ENCODE measurements at regions not wholly inside any gene's neighbourhood (a gene's known extent, or its start where the extent isn't known, plus 50 kb on each side); places are given as distances from the start of the nearest gene placed in this dataset.

- no peaks in the 10 kb centered on the region for H3K79me2 ChIP-seq (ENCODE audit: insufficient read depth)
- H3K36me3 ChIP-seq (replicated peaks in 1 of 2; ENCODE audit: control insufficient read depth in 1 of 2, insufficient read depth in 2 of 2, low read length in 1 of 2): no peaks in the 10 kb centered on the region
- no peak overlapping the region for H3K4me3 ChIP-seq (ENCODE audit: low read depth in 2 of 2, low read length in 1 of 2)
- H3K27ac ChIP-seq (ENCODE audit: low read depth in 2 of 2, low read length in 1 of 2): no peak overlapping the region
- no peak overlapping the region for H3K4me2 ChIP-seq
- CTCF ChIA-PET: no interaction called here
- H3K9me3 ChIP-seq: no peaks in the 10 kb centered on the region
- H3K27me3 ChIP-seq (ENCODE audit: insufficient read depth): no peaks in the 10 kb centered on the region
- no peaks in the 10 kb centered on the region for H3K4me1 ChIP-seq (ENCODE audit: control insufficient read depth in 1 of 2, insufficient read depth in 2 of 2, low read depth in 1 of 2, low read length in 1 of 2)
- TF ChIP-seq NFIC (IDR thresholded peaks at IDR 0.05; ENCODE audit: borderline replicate concordance): no peak
- no peak for TF ChIP-seq FOXM1 (IDR thresholded peaks at IDR 0.05; ENCODE audit: low read depth)
- TF ChIP-seq TAF1 (IDR thresholded peaks at IDR 0.05; ENCODE audit: borderline replicate concordance, low read depth, low read length): no peak
- no peak for TF ChIP-seq USF1 (IDR thresholded peaks at IDR 0.05; ENCODE audit: borderline replicate concordance, low read depth)
- no peak for TF ChIP-seq TCF12 (IDR thresholded peaks at IDR 0.05)
- H2AFZ ChIP-seq (ENCODE audit: low read depth): no peak overlapping the region
- H3K9me2 ChIP-seq: no peaks in the 10 kb centered on the region
- DNase-seq: no peak
- no peaks in the 10 kb centered on the region for H3F3A ChIP-seq (replicated peaks; ENCODE audit: insufficient read depth)
- POLR2A ChIA-PET: no interaction called here
- no peak overlapping the region for H3K9ac ChIP-seq
- H4K20me1 ChIP-seq (ENCODE audit: insufficient read depth): no peaks in the 10 kb centered on the region
Observed at GRCh38 chr2:128925631-128926030, 607.0 kb upstream of the HS6ST1 start.

- Histone ChIP-seq H4K20me1 (ENCODE audit: insufficient read depth) (no peaks in the 10 kb centered on the region), H3K4me2 (no peak overlapping the region), H3K9me2 (no peaks in the 10 kb centered on the region), H3K9ac (no peak overlapping the region), H3F3A (replicated peaks; ENCODE audit: insufficient read depth) (no peaks in the 10 kb centered on the region), H3K9me3 (no peaks in the 10 kb centered on the region; the same call in 1 of the 2 replicates), H3K36me3 (replicated peaks in 1 of 2; ENCODE audit: control insufficient read depth in 1 of 2, insufficient read depth in 2 of 2, low read length in 1 of 2) (no peaks in the 10 kb centered on the region), H3K27ac (ENCODE audit: low read depth in 2 of 2, low read length in 1 of 2) (no peak overlapping the region), H2AFZ (ENCODE audit: low read depth) (no peak overlapping the region), H3K79me2 (ENCODE audit: insufficient read depth) (no peaks in the 10 kb centered on the region), H3K27me3 (ENCODE audit: insufficient read depth) (no peaks in the 10 kb centered on the region), H3K4me3 (ENCODE audit: low read depth in 2 of 2, low read length in 1 of 2) (no peak overlapping the region), H3K4me1 (ENCODE audit: control insufficient read depth in 1 of 2, insufficient read depth in 2 of 2, low read depth in 1 of 2, low read length in 1 of 2) (no peaks in the 10 kb centered on the region)
- CTCF ChIA-PET: no interaction called here
- POLR2A ChIA-PET: no interaction called here
- 7% methylated on average over 1 of the region's 1 CpG for WGBS (ENCODE audit: low lambda C conversion rate)
- no peak for DNase-seq
- TF ChIP-seq MAX (IDR thresholded peaks at IDR 0.05; ENCODE audit: low read depth) (no peak), GATA2 (CRISPR knock-in tag; IDR thresholded peaks at IDR 0.05) (no peak)
- TF ChIP-seq, protein P1, sequence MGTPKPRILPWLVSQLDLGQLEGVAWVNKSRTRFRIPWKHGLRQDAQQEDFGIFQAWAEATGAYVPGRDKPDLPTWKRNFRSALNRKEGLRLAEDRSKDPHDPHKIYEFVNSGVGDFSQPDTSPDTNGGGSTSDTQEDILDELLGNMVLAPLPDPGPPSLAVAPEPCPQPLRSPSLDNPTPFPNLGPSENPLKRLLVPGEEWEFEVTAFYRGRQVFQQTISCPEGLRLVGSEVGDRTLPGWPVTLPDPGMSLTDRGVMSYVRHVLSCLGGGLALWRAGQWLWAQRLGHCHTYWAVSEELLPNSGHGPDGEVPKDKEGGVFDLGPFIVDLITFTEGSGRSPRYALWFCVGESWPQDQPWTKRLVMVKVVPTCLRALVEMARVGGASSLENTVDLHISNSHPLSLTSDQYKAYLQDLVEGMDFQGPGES (IDR thresholded peaks at IDR 0.05; ENCODE audit: low read depth, low read length): no peak
Observed at GRCh38 chr2:128930101-128930500, 611.4 kb upstream of the HS6ST1 start.

GRCh38 chr2:128940378-128940777 lies 621.7 kb upstream of the HS6ST1 start:
- Histone ChIP-seq H3K4me2 (no peak overlapping the region), H3K27ac (ENCODE audit: low read depth in 2 of 2, low read length in 1 of 2) (no peak overlapping the region), H3K9ac (no peak overlapping the region), H3K4me3 (ENCODE audit: low read depth in 2 of 2, low read length in 1 of 2) (no peak overlapping the region), H3K27me3 (ENCODE audit: insufficient read depth) (no peaks in the 10 kb centered on the region), H3F3A (replicated peaks; ENCODE audit: insufficient read depth) (no peaks in the 10 kb centered on the region), H3K9me2 (no peaks in the 10 kb centered on the region), H2AFZ (ENCODE audit: low read depth) (no peak overlapping the region), H3K36me3 (replicated peaks in 1 of 2; ENCODE audit: control insufficient read depth in 1 of 2, insufficient read depth in 2 of 2, low read length in 1 of 2) (no peaks in the 10 kb centered on the region), H3K9me3 (no peaks in the 10 kb centered on the region), H3K4me1 (ENCODE audit: control insufficient read depth in 1 of 2, insufficient read depth in 2 of 2, low read depth in 1 of 2, low read length in 1 of 2) (no peaks in the 10 kb centered on the region), H4K20me1 (ENCODE audit: insufficient read depth) (no peaks in the 10 kb centered on the region), H3K79me2 (ENCODE audit: insufficient read depth) (no peaks in the 10 kb centered on the region)
- TF ChIP-seq, protein P1 (IDR thresholded peaks at IDR 0.05; ENCODE audit: low read depth, low read length): no peak
- TF ChIP-seq GATA2 (CRISPR knock-in tag; IDR thresholded peaks at IDR 0.05) (no peak), REST (IDR thresholded peaks at IDR 0.05; ENCODE audit: low read depth, low read length) (no peak), GABPA (IDR thresholded peaks at IDR 0.05; ENCODE audit: low read depth) (no peak), CHD2 (IDR thresholded peaks at IDR 0.05; ENCODE audit: low read length, partially characterized antibody) (no peak), MAX (IDR thresholded peaks at IDR 0.05; ENCODE audit: low read depth) (no peak), TCF12 (IDR thresholded peaks at IDR 0.05) (no peak)
- ChIA-PET POLR2A (no interaction called here), CTCF (no interaction called here)
- DNase-seq: no peak
- 47% methylated on average over 12 of the region's 12 CpGs for WGBS (ENCODE audit: low lambda C conversion rate)

All from SK-N-SH (cell line).